SH-SY5Y (cell line): ENCODE measurements at regions not wholly inside any gene's neighbourhood (a gene's known extent, or its start where the extent isn't known, plus 50 kb on each side); places are given as distances from the start of the nearest gene placed in this dataset.

Experiments used
- GATA2 ChIP-seq: IDR thresholded peaks from 2 replicates; pipeline ENCODE4 v1.6.1; 2011; ENCODE audit warnings: mild to moderate bottlenecking, low read depth, low read length
- GATA3 ChIP-seq: IDR thresholded peaks from 2 replicates; pipeline ENCODE4 v1.6.1; 2011; ENCODE audit warnings: low read depth, mild to moderate bottlenecking, low read length, moderate library complexity

GRCh38 chr1:213684454-213684853 is 303.3 kb upstream of the PROX1 start:
- TF ChIP-seq GATA2 (no peak), GATA3 (no peak)
